ENCODE measurements at regions not wholly inside any gene's neighbourhood (a gene's known extent, or its start where the extent isn't known, plus 50 kb on each side); places are given as distances from the start of the nearest gene placed in this dataset.

DNA sequence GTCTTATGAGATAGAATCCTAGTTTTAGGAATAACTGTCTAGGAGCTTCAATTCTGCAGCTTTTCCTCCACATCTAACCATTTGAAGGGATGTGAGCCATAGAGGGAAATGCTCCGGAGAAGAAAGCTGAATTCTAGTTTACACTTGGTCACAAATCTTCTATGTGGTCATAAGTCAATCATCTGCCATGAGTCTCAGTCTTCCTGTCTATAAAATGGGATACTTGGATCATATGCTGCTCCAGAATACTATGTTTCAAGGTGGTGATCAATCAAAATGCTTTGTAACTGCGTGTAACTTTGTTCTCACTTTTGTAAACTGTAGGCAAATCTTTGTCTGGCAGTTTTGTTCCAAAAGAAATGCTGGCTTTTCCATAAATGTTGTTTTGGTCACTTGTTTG is 152.0 kb upstream of the SV2C start:
- no peak for TF ChIP-seq CTCF (IDR thresholded peaks at IDR 0.05)
- no peak for TF ChIP-seq POLR2A (IDR thresholded peaks at IDR 0.05)

All from Peyer's patch (tissue), 4 donors.